Calu3 (cell line): ENCODE measurements at regions not wholly inside any gene's neighbourhood (a gene's known extent, or its start where the extent isn't known, plus 50 kb on each side); places are given as distances from the start of the nearest gene placed in this dataset.

ENCODE experiments used
- BruUV-seq: library from RNA; stranded (reverse); fragments of 400-500 nt; replicated peaks from 2 replicates; lab custom pipeline; 2021; lab: Mats Ljungman, UMichigan
- CTCF ChIA-PET: fragments of 300-600 bp; sonication (Branson Sonifier 250); formaldehyde crosslinking; loops from one replicate; lab custom pipeline; 2022; ENCODE audit warnings: antibody characterized with exemption; lab: Charles Lee
- DNase-seq: peaks from one replicate; pipeline ENCODE4 v3.0.0; 2022
- H3K27ac Mint-ChIP-seq: one replicate; pipeline ENCODE4 v1.8.0; 2022; ENCODE audit warnings: mixed read lengths; ENCODE audit not compliant: unreplicated experiment
- H3K27me3 Mint-ChIP-seq: one replicate; pipeline ENCODE4 v1.8.0; 2022; ENCODE audit warnings: mixed read lengths; ENCODE audit not compliant: unreplicated experiment
- H3K36me3 Mint-ChIP-seq: one replicate; pipeline ENCODE4 v1.8.0; 2022; ENCODE audit warnings: mild to moderate bottlenecking, moderate library complexity, mixed read lengths; ENCODE audit not compliant: insufficient read depth, unreplicated experiment
- H3K4me1 Mint-ChIP-seq: one replicate; pipeline ENCODE4 v1.8.0; 2022; ENCODE audit warnings: mild to moderate bottlenecking, low read depth, mixed read lengths; ENCODE audit not compliant: unreplicated experiment
- H3K4me3 Mint-ChIP-seq: one replicate; pipeline ENCODE4 v1.8.0; 2022; ENCODE audit warnings: mild to moderate bottlenecking, low read depth, moderate library complexity, mixed read lengths; ENCODE audit not compliant: unreplicated experiment
- H3K9me3 Mint-ChIP-seq: one replicate; pipeline ENCODE4 v1.8.0; 2022; ENCODE audit warnings: low read depth, mixed read lengths; ENCODE audit not compliant: unreplicated experiment
- intact Hi-C: fragments of 100-400 bp; cut with micrococcal nuclease; formaldehyde crosslinking; loops from one replicate; pipeline ENCODE4 v1.10.0; 2022; ENCODE audit not compliant: unreplicated experiment
- TF ChIP-seq, protein P1 (sequence below): fragments of 200-600 bp; IDR thresholded peaks from one replicate; pipeline ENCODE4 v1.8.0; 2022; ENCODE audit warnings: antibody characterized with exemption; ENCODE audit not compliant: unreplicated experiment

DNA sequence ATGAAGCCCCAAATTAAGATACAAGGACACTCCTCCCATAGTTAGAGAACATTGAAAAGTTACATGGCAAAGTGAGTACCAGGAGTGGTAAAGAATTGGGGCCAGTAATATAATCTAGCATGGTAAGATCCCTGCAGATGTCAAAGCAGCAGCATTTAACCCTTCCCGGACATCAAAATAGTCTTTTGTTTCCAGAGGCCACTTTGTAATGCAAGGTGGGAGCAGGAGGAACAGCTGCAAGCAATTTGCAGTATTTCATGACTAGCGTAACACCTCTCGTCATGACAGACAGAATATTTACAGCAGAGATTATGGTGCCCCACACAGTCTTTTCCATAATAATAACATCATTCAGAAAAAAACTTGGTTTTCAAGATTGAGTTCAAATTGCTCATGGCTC is 123.2 kb upstream of the VGLL2 start:
- Mint-ChIP-seq H3K9me3 (peaks cover 5% of the 10 kb centered on the region), H3K4me3 (no peak overlapping the region), H3K4me1 (no peaks in the 10 kb centered on the region), H3K27me3 (no peaks in the 10 kb centered on the region), H3K27ac (no peak overlapping the region), H3K36me3 (no peaks in the 10 kb centered on the region)
- BruUV-seq = no TSS peak
- intact Hi-C loops = no loop called here
- CTCF ChIA-PET = no interaction called here
- TF ChIP-seq, protein P1, sequence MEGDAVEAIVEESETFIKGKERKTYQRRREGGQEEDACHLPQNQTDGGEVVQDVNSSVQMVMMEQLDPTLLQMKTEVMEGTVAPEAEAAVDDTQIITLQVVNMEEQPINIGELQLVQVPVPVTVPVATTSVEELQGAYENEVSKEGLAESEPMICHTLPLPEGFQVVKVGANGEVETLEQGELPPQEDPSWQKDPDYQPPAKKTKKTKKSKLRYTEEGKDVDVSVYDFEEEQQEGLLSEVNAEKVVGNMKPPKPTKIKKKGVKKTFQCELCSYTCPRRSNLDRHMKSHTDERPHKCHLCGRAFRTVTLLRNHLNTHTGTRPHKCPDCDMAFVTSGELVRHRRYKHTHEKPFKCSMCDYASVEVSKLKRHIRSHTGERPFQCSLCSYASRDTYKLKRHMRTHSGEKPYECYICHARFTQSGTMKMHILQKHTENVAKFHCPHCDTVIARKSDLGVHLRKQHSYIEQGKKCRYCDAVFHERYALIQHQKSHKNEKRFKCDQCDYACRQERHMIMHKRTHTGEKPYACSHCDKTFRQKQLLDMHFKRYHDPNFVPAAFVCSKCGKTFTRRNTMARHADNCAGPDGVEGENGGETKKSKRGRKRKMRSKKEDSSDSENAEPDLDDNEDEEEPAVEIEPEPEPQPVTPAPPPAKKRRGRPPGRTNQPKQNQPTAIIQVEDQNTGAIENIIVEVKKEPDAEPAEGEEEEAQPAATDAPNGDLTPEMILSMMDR = no peak
- DNase-seq = no peak

DNA sequence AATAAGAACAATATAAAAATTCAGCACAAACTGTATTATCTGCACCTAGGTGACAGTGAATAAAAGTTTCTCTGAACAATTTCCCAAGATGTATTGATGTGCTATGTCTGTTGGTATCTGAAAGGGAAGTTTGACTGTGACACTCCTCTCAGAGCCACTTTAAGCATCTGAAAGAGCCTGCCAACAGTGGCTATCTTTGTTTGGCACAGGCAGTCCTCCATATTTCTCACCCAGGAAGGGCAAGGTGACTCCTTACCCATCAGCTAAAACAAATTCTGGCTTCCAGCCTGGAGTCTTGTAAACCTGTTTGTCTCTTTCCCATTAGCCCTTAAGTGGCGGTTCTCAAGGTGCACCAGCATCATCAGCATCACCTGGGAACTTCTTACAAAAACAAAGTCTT is 122.4 kb upstream of the VGLL2 start:
- Mint-ChIP-seq H3K4me1 (no peaks in the 10 kb centered on the region), H3K27me3 (no peaks in the 10 kb centered on the region), H3K4me3 (no peak overlapping the region), H3K27ac (no peak overlapping the region), H3K36me3 (no peaks in the 10 kb centered on the region), H3K9me3 (peaks cover 5% of the 10 kb centered on the region)
- BruUV-seq = no TSS peak
- intact Hi-C loops = no loop called here
- TF ChIP-seq, protein P1 = no peak
- CTCF ChIA-PET = no interaction called here
- no peak for DNase-seq

DNA sequence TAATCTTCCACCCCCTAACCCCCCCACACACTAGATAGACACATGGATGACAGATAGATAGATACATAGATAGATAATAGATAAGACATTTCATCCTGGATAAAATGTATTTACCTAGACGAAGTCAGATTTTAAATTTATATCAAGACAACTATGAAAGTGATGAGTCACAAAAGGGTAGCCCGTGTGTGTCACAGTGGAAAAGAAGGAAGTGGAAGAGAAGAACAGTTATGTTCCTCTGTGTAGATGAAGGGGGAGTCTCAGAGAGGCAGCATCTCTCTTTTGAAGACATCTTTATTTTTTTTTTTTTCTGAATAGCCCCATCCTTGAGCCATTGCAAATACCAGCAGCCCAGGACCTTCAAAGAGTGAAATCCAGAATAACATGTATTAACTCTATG is 121.7 kb upstream of the VGLL2 start:
- no peaks in the 10 kb centered on the region for H3K36me3 Mint-ChIP-seq
- BruUV-seq = no TSS peak
- TF ChIP-seq, protein P1 = no peak
- DNase-seq = no peak
- H3K27me3 Mint-ChIP-seq = no peaks in the 10 kb centered on the region
- no peak overlapping the region for H3K27ac Mint-ChIP-seq
- H3K4me1 Mint-ChIP-seq = no peaks in the 10 kb centered on the region
- no peak overlapping the region for H3K4me3 Mint-ChIP-seq
- intact Hi-C loops = no loop called here
- CTCF ChIA-PET = no interaction called here
- H3K9me3 Mint-ChIP-seq = peaks cover 5% of the 10 kb centered on the region

GRCh38 chr6:117145940-117146339 is 119.4 kb upstream of the VGLL2 start:
- CTCF ChIA-PET = no interaction called here
- no peaks in the 10 kb centered on the region for H3K27me3 Mint-ChIP-seq
- TF ChIP-seq, protein P1 = no peak
- peaks cover 5% of the 10 kb centered on the region for H3K9me3 Mint-ChIP-seq
- BruUV-seq = no TSS peak
- no peak overlapping the region for H3K4me3 Mint-ChIP-seq
- no peaks in the 10 kb centered on the region for H3K36me3 Mint-ChIP-seq
- H3K27ac Mint-ChIP-seq = no peak overlapping the region
- H3K4me1 Mint-ChIP-seq = no peaks in the 10 kb centered on the region
- intact Hi-C loops = no loop called here
- DNase-seq = no peak
